Hepatocyte (in vitro differentiated cells): ENCODE measurements at regions not wholly inside any gene's neighbourhood (a gene's known extent, or its start where the extent isn't known, plus 50 kb on each side); places are given as distances from the start of the nearest gene placed in this dataset.

Source experiments
- CTCF ChIP-seq: fragments of 200-600 bp; sonication (generic); IDR thresholded peaks from 2 replicates; pipeline ENCODE4 v1.5.1; 2016; ENCODE audit warnings: antibody characterized with exemption, mild to moderate bottlenecking; ENCODE audit not compliant: poor library complexity
- EZH2 ChIP-seq: fragments of 200-600 bp; sonication (generic); IDR thresholded peaks from 2 replicates; pipeline ENCODE4 v1.6.1; 2016; ENCODE audit warnings: antibody characterized with exemption, mild to moderate bottlenecking, borderline replicate concordance
- EZH2phosphoT487 ChIP-seq: fragments of 200-600 bp; sonication (generic); IDR thresholded peaks from one replicate; pipeline ENCODE4 v1.6.1; 2018; ENCODE audit warnings: antibody characterized with exemption, mild to moderate bottlenecking, low read depth, moderate library complexity; ENCODE audit not compliant: unreplicated experiment, severe bottlenecking

DNA sequence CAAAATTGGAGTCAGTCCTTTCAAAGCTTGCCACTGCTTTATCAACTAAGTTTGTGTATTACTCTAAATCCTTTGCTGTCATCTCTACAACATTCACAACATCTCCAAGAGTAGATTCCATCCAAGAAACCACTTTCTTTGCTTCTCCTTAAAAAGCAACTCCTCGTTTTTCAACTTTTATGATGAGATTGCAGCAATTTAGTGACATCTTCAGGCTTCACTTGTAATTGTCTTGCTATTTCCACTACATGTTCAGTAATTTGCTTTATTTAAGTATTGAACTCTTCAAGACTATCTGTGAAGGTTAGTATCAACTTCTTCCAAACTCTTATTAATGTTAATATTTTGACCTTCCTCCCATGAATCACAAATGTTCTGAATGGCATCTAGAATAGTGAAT, 747.9 kb downstream of the TMTC2 start:
- no peak for TF ChIP-seq CTCF
- TF ChIP-seq EZH2 = no peak
- no peak for TF ChIP-seq EZH2phosphoT487
